Activated CD4-positive, alpha-beta T cell treated with anti-CD3 and anti-CD28 coated beads for 36 hours (primary cell): ENCODE measurements at regions not wholly inside any gene's neighbourhood (a gene's known extent, or its start where the extent isn't known, plus 50 kb on each side); places are given as distances from the start of the nearest gene placed in this dataset.

Source experiments
- ATAC-seq: fragments of 200-7000 bp; cut with Tn5 transposase; one replicate; pipeline ENCODE4 v1.10.0; 2021; ENCODE audit warnings: mild to moderate bottlenecking, moderate library complexity
- CTCF ChIA-PET: fragments of 350-600 bp; sonication (Branson Sonifier 250); formaldehyde crosslinking; loops from one replicate; lab custom pipeline; 2021; ENCODE audit warnings: antibody characterized with exemption; lab: Charles Lee
- POLR2A ChIA-PET: fragments of 350-600 bp; sonication (Branson Sonifier 250); formaldehyde crosslinking; loops from one replicate; lab custom pipeline; 2021; ENCODE audit warnings: antibody characterized with exemption, inconsistent platforms; lab: Charles Lee
- DNase-seq: peaks from one replicate; pipeline ENCODE4 v3.0.0-alpha.2; 2020
- H3K27ac Mint-ChIP-seq: one replicate; pipeline ENCODE4 v1.8.0; 2021; ENCODE audit warnings: mixed read lengths
- H3K27me3 Mint-ChIP-seq: one replicate; pipeline ENCODE4 v1.8.0; 2021; ENCODE audit warnings: mixed read lengths
- H3K36me3 Mint-ChIP-seq: one replicate; pipeline ENCODE4 v1.8.0; 2021; ENCODE audit warnings: low read depth, mixed read lengths
- H3K4me1 Mint-ChIP-seq: one replicate; pipeline ENCODE4 v1.8.0; 2021; ENCODE audit warnings: mixed read lengths
- H3K4me3 Mint-ChIP-seq: one replicate; pipeline ENCODE4 v1.8.0; 2021; ENCODE audit warnings: mild to moderate bottlenecking, moderate library complexity, mixed read lengths
- H3K9me3 Mint-ChIP-seq: one replicate; pipeline ENCODE4 v1.8.0; 2021; ENCODE audit warnings: low read depth, mixed read lengths
- intact Hi-C, 2 experiments: fragments of 100-400 bp; cut with DNase I in 1 of 2; cut with micrococcal nuclease in 1 of 2; formaldehyde crosslinking; loops; one replicate each; pipeline versions ENCODE4 v1.14.2 to v1.15.1; 2022 to 2024; cut with DNase I, micrococcal nuclease

DNA sequence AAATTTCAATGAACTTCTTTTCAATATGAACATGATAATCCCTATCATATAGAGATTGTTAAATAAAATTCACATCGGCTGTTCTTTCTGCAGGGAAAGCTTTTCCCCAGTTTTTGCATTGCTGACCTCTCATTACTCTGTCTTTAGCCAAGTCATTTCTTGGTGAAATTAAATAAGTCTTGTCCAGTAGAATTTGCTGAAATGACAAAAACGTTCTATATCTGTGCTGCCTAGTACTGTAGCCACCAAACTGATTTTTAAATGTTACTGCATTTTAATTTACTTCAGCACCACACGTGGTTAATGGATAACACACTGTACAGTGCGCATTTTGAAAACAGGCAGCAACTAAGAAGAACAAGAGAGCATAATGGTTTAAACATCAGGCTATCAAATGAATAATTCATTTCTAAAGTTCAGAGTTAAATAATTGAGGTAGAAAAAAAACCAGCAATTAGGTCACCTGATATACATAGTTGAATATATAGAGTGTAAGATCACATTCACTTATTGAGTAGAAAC, 178.9 kb downstream of the LIG4 start:
- H3K27ac Mint-ChIP-seq: no peak overlapping the region
- POLR2A ChIA-PET: no interaction called here

DNA sequence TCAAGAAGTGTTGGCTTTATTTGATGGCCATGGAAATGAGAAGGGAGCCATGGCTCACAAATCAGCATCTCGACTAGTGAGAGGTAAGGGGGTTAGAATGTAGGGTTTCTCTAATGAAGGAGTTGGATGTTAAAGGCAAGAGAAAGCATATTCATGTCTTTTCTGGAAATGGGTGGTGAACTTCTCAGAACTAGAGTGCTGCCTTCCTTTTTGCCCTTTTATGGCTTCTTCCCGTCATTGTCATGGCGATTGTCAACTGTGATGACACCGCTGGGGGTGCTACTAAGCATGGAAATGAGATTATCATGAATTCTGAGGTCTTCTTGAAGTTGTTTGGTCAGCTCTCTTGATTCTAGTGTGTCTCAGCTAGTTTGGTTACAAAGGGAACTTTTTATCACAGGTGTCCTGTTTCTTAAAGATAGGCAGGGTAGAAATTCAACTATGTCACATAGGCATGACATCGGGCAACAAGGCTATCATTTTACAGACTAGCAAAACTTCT, 180.4 kb downstream of the LIG4 start:
- H3K27me3 Mint-ChIP-seq: peaks cover 2% of the 10 kb centered on the region
- H3K9me3 Mint-ChIP-seq: no peaks in the 10 kb centered on the region
- peak; percentile 5 for DNase-seq
- intact Hi-C loops: no loop called here
- no peak overlapping the region for H3K27ac Mint-ChIP-seq
- H3K4me3 Mint-ChIP-seq: no peak overlapping the region
- no peaks in the 10 kb centered on the region for H3K36me3 Mint-ChIP-seq
- ChIA-PET CTCF (no interaction called here), POLR2A (no interaction called here)
- no peak for ATAC-seq
- no peaks in the 10 kb centered on the region for H3K4me1 Mint-ChIP-seq

More for the DNA sequence above, 178.9 kb downstream of the LIG4 start:
- Mint-ChIP-seq H3K27me3 (peaks cover 2% of the 10 kb centered on the region), H3K4me1 (no peaks in the 10 kb centered on the region), H3K4me3 (no peak overlapping the region), H3K36me3 (no peaks in the 10 kb centered on the region), H3K9me3 (no peaks in the 10 kb centered on the region)
- CTCF ChIA-PET: interaction anchor here (0.7 to 1.5 kb wide), 2 partner anchors 15 to 18 kb away, joined by 3 read pairs; no protein-coding TSS in a partner anchor
- intact Hi-C loops: no loop called here
- DNase-seq (no peak), ATAC-seq (no peak)

DNA sequence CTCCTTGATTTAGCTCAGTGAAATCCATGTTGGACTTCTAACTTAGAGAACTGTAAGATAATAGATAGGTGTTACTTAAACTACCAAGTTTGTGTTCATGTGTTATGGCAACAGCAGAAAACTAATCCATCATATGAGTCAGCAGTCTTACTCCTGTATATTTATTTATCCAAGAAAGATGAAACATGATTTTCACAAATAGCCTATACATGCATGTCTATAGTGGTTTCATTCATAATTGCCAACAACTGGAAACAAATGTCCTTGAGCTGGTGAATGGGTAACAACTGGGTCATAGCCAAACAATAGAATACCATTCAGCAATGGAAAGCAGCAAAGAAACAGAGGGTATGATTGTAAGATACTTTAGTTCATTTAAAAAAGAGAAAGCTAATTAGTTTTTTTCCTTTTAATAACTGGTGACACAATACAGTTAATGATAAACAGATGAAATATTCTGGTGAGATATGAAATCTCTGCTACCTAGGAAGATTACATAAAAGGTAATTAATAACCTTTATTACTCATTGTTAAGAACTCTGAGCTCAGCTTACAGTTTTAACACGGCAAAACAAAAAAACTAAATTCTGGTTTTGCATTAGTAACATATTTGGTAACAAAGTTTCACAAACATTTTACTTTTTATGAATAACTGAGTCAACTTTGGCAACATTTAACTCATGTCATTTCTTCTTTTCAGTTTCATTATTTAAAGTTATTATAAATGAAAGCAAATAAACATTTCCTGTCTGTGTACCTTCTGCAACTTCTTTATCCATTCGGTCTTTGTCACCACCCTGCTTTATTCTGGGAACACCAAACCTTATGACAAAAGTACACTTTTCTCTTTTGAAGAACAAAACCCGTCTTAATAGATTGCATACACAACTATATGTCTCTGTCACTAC, 181.3 kb downstream of the LIG4 start:
- H3K9me3 Mint-ChIP-seq: no peaks in the 10 kb centered on the region
- CTCF ChIA-PET: interaction anchor here (0.6 kb wide), 1 partner anchor 737 kb away, joined by 3 read pairs; no protein-coding TSS in a partner anchor
- intact Hi-C loops: no loop called here

DNA sequence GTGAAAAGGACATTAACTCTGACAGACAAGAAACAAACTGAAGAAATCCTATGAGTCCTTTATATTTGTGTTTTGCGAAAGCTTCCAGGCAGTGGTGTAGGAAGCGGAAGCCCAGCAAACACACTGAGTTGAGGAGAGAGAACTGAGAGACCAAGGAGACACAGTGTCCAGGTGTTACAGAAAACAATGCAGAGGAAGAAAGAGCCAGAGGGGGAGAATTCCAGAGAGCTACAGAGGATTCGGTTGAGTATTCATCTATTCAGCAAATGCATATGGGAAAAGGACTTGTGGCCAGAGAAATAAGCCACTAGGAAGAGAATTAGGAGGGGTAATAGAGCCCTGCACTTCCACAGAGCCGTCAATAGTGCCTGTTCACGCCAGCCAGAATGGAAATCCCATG, 183.5 kb downstream of the LIG4 start:
- DNase-seq (no peak), ATAC-seq (no peak)
- H3K27ac Mint-ChIP-seq: no peak overlapping the region
- no peaks in the 10 kb centered on the region for H3K9me3 Mint-ChIP-seq
- POLR2A ChIA-PET: no interaction called here
- CTCF ChIA-PET: no interaction called here
- intact Hi-C loops: no loop called here
- H3K36me3 Mint-ChIP-seq: no peaks in the 10 kb centered on the region
- peaks cover 2% of the 10 kb centered on the region for H3K27me3 Mint-ChIP-seq
- no peaks in the 10 kb centered on the region for H3K4me1 Mint-ChIP-seq
- no peak overlapping the region for H3K4me3 Mint-ChIP-seq

More for the DNA sequence above, 181.3 kb downstream of the LIG4 start:
- Mint-ChIP-seq H3K27me3 (peaks cover 2% of the 10 kb centered on the region), H3K4me3 (no peak overlapping the region), H3K27ac (no peak overlapping the region), H3K4me1 (no peaks in the 10 kb centered on the region), H3K36me3 (no peaks in the 10 kb centered on the region)
- POLR2A ChIA-PET: no interaction called here
- ATAC-seq (no peak), DNase-seq (no peak)

DNA sequence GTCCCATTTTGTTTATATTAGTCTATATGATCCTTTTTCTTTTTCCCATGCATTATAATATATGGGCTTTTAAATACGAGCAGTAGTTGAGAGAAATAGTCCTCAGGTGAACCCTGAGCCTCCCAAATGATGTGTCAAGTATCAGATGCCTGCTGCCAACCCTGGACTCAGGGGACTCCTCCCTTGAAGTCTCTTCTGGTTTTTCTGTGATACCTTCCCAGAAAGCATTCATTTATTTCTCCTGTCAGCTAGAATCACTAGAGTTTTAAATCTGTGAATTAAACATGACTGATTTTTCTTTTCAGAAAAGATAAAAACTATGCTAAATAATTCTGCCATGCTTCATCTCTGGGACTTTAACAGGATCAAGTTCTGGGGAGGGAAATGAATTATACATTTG, 184.6 kb downstream of the LIG4 start:
- ATAC-seq: no peak
- ChIA-PET CTCF (no interaction called here), POLR2A (no interaction called here)
- intact Hi-C loops: no loop called here
- Mint-ChIP-seq H3K27ac (no peak overlapping the region), H3K36me3 (no peaks in the 10 kb centered on the region), H3K4me1 (no peaks in the 10 kb centered on the region), H3K4me3 (no peak overlapping the region), H3K9me3 (no peaks in the 10 kb centered on the region), H3K27me3 (no peaks in the 10 kb centered on the region)
- no peak for DNase-seq

DNA sequence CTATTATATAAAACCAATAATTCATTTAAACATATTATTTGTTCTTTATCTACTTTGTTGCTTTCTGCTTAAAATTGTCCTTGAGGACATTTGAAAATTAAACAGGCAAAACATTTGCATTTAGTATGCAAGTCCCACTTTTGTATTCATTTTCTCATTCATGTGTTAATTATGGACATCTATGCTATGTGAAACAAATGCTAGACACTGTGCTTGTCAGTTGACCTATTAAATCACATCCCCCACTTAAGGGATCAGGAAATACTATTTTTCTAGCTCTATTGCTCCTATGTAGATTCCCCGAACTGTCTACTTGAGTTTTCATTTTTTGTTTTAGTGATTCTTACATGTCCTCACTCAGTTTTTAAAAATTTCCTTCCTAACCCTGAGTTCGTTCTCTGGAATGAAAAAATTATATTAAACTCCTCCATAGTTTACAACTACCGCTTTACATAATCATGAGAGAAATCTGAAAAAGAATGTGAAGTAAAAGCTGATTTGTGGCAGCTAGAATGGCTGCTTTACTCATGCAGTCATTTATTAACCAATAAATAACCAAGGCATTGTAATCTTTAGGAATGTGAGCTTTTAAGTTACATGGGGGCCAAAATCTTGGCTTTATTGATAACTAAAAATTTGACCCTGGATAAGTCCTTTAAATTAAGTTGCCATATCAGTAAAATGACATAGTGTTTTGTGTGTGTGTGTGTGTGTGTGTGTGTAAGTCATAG, 188.5 kb downstream of the LIG4 start:
- no peak for ATAC-seq

DNA sequence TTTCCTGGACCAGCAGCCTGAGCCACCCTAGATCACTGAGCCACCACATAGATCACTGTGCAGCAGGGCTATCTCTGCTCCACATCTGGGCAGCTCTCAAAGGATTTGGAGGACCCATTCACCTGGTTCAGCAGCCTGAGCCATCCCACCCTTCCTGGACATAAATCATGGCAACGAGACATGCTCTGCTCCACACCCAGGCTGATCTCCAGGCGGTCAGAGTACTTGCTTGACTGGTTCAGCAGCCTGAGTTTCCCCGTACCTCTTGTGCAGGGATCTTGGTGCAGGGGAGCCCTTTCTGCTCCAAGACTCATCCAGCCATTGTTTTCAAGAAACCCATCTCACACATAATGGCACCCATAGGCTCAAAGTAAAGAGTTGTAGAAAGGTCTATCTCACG, 195.3 kb downstream of the LIG4 start:
- no peak overlapping the region for H3K4me3 Mint-ChIP-seq
- H3K4me1 Mint-ChIP-seq: no peaks in the 10 kb centered on the region
- H3K9me3 Mint-ChIP-seq: peaks cover 9% of the 10 kb centered on the region
- ATAC-seq (no peak), DNase-seq (no peak)
- no peaks in the 10 kb centered on the region for H3K36me3 Mint-ChIP-seq
- no peaks in the 10 kb centered on the region for H3K27me3 Mint-ChIP-seq
- H3K27ac Mint-ChIP-seq: no peak overlapping the region
- intact Hi-C loops: no loop called here
- ChIA-PET CTCF (no interaction called here), POLR2A (no interaction called here)

More for the DNA sequence above, 188.5 kb downstream of the LIG4 start:
- POLR2A ChIA-PET: interaction anchor here (0.6 kb wide), 2 partner anchors 29 to 184 kb away, joined by 3 read pairs; no protein-coding TSS in a partner anchor
- DNase-seq: no peak
- CTCF ChIA-PET: no interaction called here
- Mint-ChIP-seq H3K36me3 (no peaks in the 10 kb centered on the region), H3K9me3 (no peaks in the 10 kb centered on the region), H3K4me1 (no peaks in the 10 kb centered on the region), H3K27ac (no peak overlapping the region), H3K27me3 (no peaks in the 10 kb centered on the region), H3K4me3 (no peak overlapping the region)
- intact Hi-C loops: no loop called here

DNA sequence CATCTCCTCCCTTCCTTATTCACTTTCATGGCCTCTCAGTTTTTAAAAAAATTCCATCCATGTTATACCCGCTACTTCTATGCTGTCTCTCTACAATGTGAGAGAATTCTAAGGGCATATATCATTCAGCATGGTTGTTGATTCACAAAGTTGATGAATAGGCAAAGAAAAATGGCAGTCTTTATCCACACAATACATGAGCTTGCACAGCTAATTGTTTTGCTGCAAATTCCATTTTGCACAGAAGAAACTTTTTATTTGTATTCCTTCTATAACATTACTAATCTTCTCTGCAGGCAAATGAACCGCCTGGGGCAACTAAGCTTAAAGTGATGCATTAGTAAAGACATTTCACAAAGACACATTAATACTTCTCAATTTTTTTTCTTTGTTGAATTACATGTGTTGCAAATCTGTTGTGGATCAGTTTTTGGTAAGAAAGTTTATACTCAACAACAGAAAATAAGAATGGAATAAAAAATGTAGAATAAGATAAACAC, 196.9 kb downstream of the LIG4 start:
- Mint-ChIP-seq H3K27me3 (no peaks in the 10 kb centered on the region), H3K4me3 (no peak overlapping the region), H3K36me3 (no peaks in the 10 kb centered on the region), H3K4me1 (no peaks in the 10 kb centered on the region), H3K9me3 (peaks cover 9% of the 10 kb centered on the region), H3K27ac (no peak overlapping the region)
- DNase-seq (no peak), ATAC-seq (no peak)
- intact Hi-C loops: no loop called here
- POLR2A ChIA-PET: no interaction called here
- CTCF ChIA-PET: no interaction called here

DNA sequence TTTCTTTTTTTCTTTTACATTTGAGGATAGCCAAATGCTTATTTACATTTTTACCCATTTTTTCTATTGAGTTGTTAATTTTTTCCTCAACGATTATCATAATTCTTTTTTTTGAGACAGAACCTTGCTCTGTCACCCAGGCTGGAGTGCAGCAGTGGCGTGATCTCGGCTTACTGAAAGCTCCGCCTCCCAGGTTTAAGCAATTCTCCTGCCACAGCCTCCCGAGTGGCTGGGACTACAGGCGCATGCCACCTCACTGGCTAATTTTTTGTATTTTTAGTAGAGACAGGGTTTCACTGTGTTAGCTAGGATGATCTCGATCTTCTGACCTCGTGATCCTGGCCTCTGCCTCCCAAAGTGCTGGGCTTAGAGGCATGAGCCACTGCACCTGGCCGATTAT, 208.7 kb downstream of the LIG4 start:
- intact Hi-C loops: no loop called here
- Mint-ChIP-seq H3K4me3 (no peak overlapping the region), H3K27ac (no peak overlapping the region), H3K36me3 (no peaks in the 10 kb centered on the region), H3K27me3 (no peaks in the 10 kb centered on the region), H3K4me1 (no peaks in the 10 kb centered on the region), H3K9me3 (no peaks in the 10 kb centered on the region)
- ChIA-PET POLR2A (no interaction called here), CTCF (no interaction called here)
- DNase-seq (no peak), ATAC-seq (no peak)

DNA sequence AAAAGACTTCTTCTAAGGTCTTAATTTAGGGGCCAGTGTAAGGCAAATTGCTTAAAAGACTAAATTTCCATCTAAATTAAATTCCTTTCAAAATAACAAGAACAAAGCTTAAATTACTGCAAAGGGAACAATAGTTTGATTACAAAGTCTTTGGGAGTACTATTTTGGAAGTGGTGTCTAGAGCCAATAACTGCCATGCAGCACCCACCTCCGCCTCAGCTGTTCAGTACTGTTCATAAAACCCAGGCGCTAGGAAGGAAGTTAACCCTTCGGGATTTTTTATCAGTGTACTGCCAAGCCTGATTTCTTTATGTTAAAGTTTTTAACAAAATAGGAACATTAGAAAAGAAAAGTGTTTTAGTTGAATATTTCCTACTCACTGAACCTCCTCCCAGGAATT, 210.1 kb downstream of the LIG4 start:
- intact Hi-C loops: no loop called here
- ATAC-seq: no peak
- Mint-ChIP-seq H3K36me3 (no peaks in the 10 kb centered on the region), H3K27me3 (no peaks in the 10 kb centered on the region), H3K4me3 (no peak overlapping the region), H3K9me3 (peaks cover 1% of the 10 kb centered on the region), H3K27ac (no peak overlapping the region), H3K4me1 (no peaks in the 10 kb centered on the region)
- CTCF ChIA-PET: no interaction called here
- POLR2A ChIA-PET: no interaction called here
- DNase-seq: no peak

DNA sequence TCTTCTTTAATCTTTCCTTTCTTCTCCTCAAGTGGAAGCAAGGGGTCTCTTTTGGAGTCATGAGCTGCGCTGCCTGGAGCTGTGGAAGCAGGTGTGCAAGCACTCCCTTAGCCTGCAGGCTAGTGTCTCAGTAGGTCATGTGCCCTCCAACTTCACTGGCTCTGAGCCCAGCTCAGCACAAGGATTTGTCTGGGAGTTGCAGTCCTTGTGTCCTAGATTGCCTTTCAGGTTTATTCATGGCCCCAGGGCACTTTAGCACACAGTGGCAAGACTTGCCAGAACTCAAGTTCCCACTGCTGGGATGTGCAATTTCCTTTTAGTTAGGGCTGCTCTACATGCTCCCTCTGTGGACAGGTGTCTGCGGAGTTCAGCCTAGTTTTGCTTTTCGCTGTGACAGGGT, 211.7 kb downstream of the LIG4 start:
- H3K27me3 Mint-ChIP-seq: no peaks in the 10 kb centered on the region
- H3K36me3 Mint-ChIP-seq: no peaks in the 10 kb centered on the region
- no peak overlapping the region for H3K4me3 Mint-ChIP-seq
- POLR2A ChIA-PET: no interaction called here
- no peak for ATAC-seq
- H3K4me1 Mint-ChIP-seq: no peaks in the 10 kb centered on the region
- DNase-seq: no peak
- CTCF ChIA-PET: no interaction called here
- H3K27ac Mint-ChIP-seq: no peak overlapping the region
- peaks cover 1% of the 10 kb centered on the region for H3K9me3 Mint-ChIP-seq
- intact Hi-C loops: no loop called here
